ENCODE measurements at regions not wholly inside any gene's neighbourhood (a gene's known extent, or its start where the extent isn't known, plus 50 kb on each side); places are given as distances from the start of the nearest gene placed in this dataset.
A peak's percentile ranks its signal among the peaks of the same experiment; 100 is the strongest.
"Not testable (repeated sequence)": the region's sequence is repeated elsewhere in the genome, so short reads cannot be mapped to it uniquely, and the experiment has no call there.

DNA sequence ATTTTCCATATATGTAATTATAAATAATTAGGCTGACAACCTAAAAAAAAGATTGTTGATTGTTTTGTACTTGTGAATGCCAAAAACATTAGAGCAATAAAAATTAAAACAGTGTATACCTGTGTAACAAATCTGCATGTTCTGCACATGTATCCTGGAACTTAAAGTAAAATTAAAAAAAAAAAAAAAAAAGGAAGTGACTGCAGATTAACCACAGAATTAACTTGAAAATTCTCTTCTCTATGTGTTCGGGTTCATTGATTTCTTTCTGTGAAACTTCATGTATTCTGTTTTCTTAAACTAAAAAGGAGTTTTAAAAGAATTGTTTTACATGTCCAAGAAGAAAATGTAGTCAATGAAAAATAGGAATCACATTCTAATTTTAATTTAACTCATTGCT, 95.7 kb downstream of the FASLG start:
- no peak for DNase-seq (ENCODE audit: low read depth, low spot score)

DNA sequence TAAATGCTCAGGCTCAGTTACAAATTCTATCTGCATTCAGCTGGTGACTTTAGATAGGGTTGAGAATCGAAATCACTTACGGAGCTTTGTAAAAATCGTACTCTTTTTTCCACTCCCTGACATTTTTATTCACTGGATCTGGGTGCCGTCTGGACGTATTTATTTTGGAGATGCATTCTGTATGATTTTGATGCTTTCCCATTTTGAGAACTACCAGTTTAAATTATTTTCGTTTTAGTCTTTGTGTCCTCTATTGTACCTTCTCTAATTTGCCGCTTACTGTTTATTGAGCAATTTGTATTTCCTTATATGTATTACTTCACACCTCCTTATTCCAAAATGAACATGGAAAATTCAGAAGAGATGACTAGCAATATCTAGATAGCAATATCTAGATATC, 96.2 kb downstream of the FASLG start:
- no peak for DNase-seq (ENCODE audit: low read depth, low spot score)

DNA sequence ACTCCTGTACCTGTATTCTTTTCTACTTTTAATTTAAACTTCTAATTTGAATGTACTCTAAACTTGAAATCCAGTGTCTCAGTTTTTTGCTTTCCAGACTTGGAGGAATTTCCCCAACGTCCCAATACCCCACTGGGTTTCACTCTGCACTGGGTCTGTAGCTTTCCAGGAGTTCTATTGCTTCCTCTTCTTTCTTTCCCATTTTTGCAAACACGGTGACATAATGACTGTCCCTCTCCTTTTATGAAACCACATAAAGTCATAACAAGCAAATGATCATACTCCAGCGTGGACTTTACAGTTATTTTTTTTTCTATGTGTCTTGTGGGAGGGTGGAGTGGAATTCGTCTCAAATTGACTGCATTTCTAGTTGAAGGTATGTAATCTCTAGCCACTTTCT, 97.1 kb downstream of the FASLG start:
- no peak for DNase-seq (ENCODE audit: low read depth, low spot score)

DNA sequence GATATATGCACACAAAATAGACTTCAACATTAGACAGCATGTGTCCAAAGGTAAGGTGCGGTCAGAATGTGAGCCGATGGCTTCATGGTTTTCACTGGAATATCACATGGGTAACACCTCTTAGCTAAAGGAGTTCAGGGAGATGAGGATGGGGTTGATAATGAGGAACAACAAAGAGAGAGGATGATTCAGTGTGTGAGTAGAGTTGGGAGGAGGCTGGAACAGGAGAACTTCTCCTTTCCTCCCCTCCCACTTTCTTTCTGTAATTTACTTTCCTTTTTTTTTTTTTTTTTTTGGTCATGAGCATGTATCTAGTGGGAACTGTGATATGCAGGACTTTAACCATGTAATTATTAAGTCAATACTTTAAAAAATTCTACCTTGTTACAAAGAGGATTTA, 99.4 kb downstream of the FASLG start:
- no peak for DNase-seq (ENCODE audit: low read depth, low spot score)

DNA sequence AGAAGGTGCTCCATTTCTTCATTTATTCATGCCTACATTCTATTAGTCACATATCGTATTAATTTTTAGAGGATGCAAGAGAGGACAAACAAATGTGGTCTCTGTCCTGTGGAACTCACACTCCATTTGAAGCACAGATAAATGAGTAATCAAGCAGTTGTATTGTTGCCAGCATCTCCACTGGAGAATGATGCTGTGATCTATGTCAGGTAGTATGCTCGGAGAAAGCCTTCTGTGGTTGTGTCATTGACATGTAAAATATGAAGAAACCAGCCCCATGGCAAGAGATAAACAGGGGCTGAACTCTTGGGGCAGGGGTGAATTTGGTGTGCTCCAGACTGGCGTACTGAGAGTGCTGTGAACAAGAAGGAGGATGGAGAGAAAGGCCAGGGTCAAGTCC, 101.2 kb downstream of the FASLG start:
- DNase-seq (ENCODE audit: low read depth, low spot score): no peak

DNA sequence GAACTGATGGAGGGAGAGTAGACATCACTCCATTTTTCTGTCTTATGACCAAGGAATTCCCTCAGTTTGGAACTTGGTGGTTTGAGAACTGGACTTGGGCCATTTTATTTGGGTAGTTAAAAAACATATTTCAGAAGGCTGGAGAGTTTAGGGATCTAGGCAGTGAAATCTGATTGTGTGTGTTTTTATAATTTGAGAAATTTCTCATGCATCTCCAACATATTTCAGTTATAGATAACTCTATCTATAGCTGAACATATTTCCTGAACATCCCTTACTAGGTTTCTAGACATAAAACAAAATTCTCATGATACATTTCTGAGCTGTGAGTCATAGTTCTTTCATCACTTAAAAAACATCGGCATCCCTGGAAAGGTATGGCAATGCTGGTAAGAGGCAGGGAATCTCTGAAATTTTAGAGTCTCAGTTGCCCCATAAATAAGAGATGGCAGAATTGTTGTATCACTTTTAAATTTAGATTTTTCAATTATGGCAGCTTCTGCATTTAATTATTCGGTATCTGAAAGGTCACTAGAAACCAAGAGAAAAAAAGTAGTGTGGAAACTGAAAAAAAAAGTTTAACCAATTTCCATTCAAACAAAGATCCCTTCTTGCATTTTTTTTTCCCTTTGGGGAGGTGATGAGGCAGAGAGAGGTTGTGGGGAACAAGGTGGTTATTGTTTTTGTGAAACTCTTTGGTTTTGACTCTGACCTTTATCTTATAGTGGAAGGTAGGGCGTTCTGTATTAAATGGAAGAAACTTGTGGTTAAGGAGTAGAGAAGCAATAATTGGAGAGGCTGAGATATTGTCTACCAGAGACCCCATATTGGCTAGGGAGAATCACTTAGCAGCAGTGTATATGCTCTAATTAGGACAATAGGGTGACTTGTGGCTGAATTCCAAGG, 102.9 kb downstream of the FASLG start:
- DNase-seq (ENCODE audit: low read depth, low spot score): peak; percentile 60

DNA sequence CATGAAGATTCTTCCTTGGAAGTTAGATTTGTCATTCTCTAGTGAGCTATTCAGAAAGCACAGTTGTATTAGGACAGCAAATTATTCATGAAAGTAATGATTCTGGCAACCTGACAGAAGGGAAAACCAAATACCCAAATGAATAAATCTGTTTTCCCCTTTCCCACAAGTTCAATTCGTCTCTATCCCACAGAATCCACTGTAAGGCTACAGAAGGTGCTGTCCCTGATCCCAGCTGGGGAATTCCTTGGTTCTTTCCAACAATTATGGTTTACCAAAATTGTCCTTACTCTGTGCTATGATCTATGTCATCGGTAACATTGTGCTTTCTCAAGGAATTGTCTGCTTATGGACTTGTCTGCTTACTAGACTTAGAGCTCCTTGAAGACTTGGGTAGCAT, 104.2 kb downstream of the FASLG start:
- DNase-seq (ENCODE audit: low read depth, low spot score): no peak

DNA sequence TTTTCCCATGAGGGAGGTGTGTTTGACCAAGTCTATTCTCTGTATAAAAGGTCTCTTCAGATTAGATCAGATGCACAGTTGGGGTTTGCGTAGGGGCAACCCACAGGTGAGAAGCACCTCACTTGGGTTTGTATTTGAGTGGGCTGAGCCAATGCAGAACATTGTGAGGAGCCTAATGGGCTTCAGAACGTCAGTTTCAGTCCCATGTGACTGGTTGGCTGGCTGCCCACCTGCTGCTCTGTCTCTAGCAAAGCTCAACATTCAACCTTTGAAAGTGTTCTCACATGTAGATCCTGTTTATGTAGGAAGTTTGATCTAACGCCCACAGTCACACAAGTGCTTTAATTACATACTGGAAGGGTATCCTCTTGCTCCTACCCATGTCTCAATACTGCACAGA, 105.5 kb downstream of the FASLG start:
- no peak for DNase-seq (ENCODE audit: low read depth, low spot score)

DNA sequence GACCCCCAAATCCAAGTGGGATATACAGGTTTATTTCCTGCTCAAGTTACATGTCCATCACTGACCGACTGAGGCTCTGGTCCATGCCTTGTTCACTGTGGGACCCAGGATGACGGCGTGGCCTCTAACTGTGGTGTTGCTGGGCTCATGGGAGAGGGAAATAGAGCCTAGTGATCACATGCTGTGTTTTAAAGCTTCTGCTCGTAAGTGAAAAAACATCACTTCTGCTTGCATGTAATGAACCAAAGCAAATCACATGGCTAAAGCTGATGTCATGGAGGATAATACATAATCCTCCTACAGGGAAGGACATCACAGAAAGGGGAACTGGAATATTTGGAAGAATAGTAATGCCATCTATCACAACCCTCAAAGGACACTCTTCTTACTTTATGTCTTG, 107.6 kb downstream of the FASLG start:
- DNase-seq (ENCODE audit: low read depth, low spot score): no peak

DNA sequence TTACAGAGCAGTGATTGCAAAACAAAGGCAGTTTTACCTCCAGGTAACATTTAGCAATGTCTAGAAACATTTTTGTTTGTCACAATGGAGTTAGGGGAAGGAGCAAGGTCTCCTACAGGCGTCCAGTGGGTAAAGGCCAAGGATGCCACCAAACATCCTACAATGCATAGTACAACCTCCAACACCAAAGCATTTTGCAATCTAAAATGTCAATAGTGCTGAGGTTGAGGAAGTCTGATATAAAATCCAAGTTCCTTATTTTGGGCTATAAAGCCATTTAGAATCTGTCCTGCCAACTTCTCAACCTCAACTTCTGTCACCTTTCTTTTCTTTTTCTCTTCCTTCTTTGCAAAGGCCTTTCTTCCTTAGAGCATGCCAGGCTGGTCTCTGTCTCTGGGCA, 111.2 kb downstream of the FASLG start:
- DNase-seq (ENCODE audit: low read depth, low spot score): no peak

DNA sequence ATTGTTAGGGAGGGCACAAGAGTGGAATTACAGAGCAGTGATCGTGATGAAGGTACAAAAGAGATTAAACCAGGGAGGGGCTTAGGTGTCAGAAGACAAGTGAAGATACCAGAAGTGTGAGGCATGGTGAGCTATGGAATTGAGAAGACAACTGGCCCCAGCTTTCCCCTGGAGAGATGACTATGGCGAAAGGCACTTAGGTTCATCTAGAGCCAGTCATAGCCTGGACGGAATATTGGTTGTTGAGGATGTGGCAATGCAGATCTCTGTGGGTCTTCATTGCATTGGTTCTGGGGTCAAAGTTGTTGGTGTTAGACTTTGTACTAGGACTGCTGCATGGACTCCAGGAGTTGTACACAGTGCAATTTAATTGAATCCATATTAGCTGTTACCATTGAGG, 115.7 kb downstream of the FASLG start:
- no peak for DNase-seq (ENCODE audit: low read depth, low spot score)

DNA sequence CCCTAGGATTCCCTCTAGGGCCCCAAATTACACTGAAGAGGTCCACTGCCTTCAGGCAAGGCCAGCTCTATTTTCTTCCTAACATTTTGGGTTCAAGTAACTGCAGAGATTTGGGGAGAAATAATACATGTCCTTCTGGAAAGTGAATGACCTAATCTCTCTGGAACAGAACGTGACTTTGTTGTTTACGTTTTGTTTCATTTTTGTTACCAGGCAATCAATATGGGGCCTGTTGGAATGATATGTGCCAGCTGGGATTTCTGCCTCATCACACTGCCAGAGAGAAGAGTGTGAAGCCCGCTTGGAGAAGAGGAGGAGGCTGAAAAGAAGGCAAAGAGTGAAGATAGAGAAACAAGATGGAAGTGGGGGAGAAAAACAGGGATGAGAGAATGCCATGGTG, 116.7 kb downstream of the FASLG start:
- DNase-seq (ENCODE audit: low read depth, low spot score): no peak

DNA sequence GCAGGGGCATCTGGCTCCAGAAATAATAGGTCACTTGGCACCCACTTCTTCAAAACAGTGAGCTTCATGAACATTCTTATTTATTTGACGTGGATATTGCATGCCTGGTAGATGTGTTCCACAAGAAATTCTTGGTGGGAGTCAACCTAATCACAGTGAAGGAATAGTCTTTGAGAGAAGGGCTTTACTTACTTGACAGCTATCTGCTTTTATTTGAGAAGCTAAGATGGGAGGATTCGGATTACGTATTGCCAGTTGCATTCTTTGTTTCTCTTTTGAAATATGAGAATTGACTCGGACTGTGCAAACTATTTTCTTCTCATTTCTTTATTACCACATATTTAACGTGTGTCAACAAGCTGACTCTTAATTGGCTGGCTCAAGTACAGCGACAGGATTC, 117.2 kb downstream of the FASLG start:
- DNase-seq (ENCODE audit: low read depth, low spot score): no peak

DNA sequence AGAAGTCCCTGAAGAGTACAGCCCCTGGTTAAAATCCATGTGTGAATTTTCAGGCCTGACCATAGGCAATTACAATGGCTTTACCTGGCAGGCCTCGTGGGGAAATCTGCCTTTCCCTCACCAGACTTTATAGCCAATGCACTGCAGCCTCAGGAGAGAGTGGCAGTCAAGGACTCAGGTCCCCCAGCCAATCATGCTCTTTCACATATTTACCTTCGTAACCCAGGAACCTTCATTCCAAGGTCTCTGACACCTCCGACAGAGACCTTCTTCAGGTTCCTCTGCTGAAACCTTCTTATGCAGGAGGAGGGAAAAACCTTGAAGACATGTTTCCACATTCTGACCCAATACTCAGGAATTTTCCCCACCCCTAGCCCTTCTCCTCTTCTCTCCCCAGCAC, 118.9 kb downstream of the FASLG start:
- no peak for DNase-seq (ENCODE audit: low read depth, low spot score)

DNA sequence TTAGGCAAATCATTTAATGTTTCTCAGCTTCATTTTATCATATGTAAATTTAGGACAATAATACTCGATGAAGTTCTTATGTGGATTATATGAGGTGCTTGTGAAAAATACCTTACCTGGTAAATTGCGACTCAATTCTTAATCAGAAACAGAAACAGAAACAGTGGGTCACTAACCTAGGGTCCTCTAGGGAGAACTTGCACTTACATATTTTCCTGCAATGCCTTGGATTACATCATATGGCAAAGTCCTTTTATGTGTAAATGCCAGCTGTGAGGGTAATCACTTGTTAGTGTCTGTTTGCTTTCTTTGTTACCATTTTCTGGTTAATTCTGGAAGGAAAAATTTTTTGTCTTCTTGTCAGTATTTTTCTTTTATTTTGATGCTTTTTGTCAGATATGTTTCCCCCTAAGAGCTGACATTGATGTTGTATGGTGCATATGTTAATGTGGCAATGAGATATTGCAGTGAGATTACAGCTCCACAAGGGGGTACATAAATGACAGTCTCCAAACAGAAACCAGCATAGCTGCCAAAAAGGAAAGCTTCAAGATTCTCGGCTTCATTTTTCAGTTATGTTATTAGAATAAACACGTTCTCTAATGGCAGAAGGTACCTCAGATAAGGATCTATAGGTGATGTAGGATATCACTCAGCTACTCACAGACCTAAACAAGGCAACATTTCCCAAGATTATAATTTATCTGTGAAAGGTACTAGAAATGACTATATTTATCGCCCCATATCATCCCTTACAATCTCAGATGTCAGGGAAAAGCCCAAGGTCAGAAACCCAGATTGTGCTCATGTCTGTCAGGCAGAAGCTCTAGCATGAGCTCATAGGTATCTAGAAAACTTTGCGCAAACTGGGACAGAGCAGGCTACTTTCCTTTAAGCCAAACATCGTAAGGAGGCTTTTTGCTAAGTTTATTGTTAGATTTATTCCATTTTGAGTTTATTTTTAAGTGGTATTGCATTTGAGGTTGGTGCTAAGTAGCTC, 119.9 kb downstream of the FASLG start:
- DNase-seq (ENCODE audit: low read depth, low spot score): no peak

DNA sequence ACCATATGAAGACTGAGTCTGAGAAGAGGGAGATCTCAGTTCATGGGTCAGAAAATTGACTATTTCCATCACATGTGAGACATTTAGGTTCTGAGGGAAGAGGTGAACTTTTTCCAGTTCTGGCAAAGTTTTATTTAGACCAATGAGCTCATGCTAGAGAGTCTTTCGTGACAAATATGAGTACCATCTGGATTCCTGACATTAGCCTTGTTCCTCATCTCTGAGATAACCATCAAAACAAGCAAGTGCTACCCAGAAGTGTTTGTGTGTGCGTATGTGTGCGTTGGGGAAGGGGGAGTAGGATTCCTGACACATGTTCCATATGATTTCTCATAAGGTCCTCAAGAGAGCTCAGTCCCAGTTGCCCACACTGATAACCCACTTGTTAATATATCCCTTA, 120.6 kb downstream of the FASLG start:
- DNase-seq (ENCODE audit: low read depth, low spot score): no peak

DNA sequence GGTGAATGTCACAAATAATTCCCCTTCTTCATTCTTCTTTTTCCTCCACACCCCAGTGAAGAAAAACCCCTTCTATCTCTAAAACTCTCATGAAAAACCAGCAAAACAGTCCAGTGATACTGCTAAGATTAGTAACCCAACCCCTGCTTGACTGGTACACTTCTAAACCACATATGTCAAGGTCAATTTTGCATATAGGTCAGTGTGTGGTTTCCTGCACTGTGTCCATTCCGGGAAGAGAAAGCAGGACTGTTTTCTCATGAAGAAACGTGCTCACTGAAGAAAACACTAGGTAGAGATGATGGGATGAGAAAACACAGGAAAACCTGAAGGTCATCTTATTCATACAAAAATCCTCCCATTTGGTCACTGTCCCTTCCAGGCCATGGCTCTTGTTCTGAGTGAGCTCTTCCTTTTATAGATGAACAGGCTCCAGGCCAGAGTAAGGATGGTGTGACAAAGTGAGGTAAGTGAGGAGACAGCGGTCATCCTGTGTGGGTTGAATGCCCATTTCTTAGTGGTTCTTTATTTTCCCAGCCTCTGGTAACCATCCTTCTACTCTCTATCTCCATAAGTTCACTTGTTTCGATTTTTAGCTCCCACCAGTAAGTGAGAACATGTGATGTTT, 122.7 kb downstream of the FASLG start:
- DNase-seq (ENCODE audit: low read depth, low spot score): no peak

DNA sequence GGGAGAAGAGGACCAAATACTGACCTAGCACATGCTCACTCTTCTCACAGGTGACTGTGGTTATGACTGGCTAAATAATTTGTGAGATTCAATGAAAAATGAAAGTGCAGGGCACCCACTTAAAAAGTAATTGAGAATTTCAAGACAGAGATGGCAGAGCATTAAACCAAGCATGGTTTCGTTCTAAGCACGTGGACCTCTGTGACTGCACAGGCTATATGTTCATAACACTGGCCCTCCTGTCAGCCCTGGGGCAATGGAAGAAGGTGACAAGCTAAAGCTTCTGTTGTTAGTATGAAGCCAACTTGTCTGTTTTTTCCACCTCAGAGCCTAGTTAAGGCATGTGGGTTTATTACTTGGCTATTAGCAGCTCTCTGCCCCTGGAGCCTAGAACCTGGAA, 130.9 kb downstream of the FASLG start:
- DNase-seq (ENCODE audit: low read depth, low spot score): no peak

DNA sequence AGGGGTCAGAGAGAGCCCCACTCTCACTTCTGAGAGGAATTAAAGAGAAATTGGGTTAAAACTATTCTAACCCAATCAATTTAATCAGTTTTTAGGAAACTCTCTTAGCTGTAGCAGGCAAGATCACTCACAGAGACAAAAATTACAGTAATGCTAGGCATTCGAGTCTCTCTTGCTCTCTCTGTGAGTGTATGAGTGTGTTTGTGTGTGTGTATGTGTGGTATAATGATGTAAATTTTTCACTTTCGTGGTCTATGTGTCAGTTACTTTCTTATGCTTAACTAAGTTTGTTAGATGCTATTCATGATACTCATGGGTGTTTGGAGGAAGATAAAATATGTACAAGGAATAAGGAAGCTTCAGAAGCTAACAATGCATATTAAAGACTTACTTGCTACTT, 131.3 kb downstream of the FASLG start:
- peak; percentile 42 for DNase-seq (ENCODE audit: low read depth, low spot score)

DNA sequence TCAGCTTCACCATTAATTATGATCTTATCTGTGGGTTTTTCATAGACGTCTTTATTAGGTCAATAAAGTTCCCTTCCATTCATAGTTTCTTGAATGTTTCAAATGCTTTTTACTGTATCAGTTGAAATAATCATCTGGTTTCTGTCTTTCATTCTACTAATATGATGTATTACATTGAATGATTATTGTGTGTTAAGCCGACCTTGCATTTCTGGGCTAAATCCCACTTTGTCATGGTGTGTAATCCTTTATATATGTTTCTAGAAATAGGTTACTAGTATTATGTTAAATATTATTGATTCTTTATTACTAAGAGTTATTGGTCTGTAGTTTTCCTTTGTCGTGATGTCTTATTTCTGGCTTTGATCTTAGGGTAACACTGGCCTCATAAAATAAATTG, 134.9 kb downstream of the FASLG start:
- DNase-seq (ENCODE audit: low read depth, low spot score): no peak

DNA sequence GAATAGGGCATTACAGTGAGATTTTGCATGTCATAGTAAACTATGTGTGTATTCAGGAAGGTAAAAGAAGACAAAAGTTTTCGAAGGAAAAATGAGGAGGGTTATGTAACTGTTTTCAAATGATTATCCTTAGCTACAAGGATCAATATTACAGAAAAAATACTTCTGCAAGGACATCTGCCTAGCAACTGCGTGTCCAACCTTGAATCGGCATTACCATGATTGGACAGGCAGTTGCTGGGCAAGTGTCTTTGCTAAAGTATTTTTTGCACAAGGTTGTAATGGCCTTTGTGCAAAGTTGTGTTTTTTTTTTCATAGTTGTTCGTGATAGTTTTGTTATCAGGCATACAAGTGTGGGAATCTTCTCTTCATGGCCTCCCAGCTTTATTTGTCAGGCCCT, 136.8 kb downstream of the FASLG start:
- DNase-seq (ENCODE audit: low read depth, low spot score): no peak

DNA sequence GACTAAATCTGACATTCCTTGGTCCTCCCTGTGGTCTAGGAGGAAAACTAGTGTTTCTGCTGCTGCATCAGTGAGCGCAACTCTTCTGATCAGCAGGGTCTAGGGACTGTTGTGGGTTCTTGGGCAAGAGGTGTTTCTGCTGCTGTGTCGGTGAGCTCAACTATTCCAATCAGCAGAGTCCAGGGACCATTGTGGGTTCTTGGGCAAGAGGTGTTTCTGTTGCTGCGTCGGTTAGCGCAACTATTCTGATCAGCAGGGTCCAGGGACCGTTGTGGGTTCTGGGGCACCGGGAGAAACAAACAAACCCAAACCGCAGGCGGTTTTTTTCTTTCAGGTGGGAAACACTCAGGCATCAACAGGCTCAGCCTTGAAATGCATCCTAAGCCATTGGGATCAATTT, 140.9 kb downstream of the FASLG start:
- not testable (repeated sequence) for DNase-seq (ENCODE audit: low read depth, low spot score)

All from astrocyte of the hippocampus (primary cell).